D341Med (cell line): ENCODE measurements at regions not wholly inside any gene's neighbourhood (a gene's known extent, or its start where the extent isn't known, plus 50 kb on each side); places are given as distances from the start of the nearest gene placed in this dataset.
"Not testable (repeated sequence)": the region's sequence is repeated elsewhere in the genome, so short reads cannot be mapped to it uniquely, and the experiment has no call there.

ENCODE experiments used
- DNase-seq: peaks from one replicate; pipeline ENCODE4 v3.0.0; 2012; ENCODE audit warnings: low spot score

- DNase-seq = not testable (repeated sequence)
These were observed 612.1 kb upstream of the ADGRB3 start for GRCh38 chr6:68022968-68023367.

GRCh38 chr6:68013780-68014515, 621.1 kb upstream of the ADGRB3 start:
- DNase-seq = no peak

- no peak for DNase-seq
These were observed 622.3 kb upstream of the ADGRB3 start for GRCh38 chr6:68012822-68013221.

- DNase-seq = no peak
These were observed 624.1 kb upstream of the ADGRB3 start for GRCh38 chr6:68010936-68011335.

GRCh38 chr6:68008445-68008844, 626.6 kb upstream of the ADGRB3 start:
- DNase-seq = no peak

- DNase-seq = no peak
These were observed 627.4 kb upstream of the ADGRB3 start for GRCh38 chr6:68007717-68008116.

GRCh38 chr6:67986694-67987232, 648.3 kb upstream of the ADGRB3 start:
- DNase-seq = no peak

GRCh38 chr6:67976486-67976885, 658.6 kb upstream of the ADGRB3 start:
- no peak for DNase-seq

GRCh38 chr6:67974931-67975330, 660.2 kb upstream of the ADGRB3 start:
- DNase-seq = no peak

- DNase-seq = no peak
These were observed 663.3 kb upstream of the ADGRB3 start for GRCh38 chr6:67971812-67972211.

GRCh38 chr6:67966830-67967229, 668.3 kb upstream of the ADGRB3 start:
- DNase-seq = no peak

- no peak for DNase-seq
These were observed 678.7 kb upstream of the ADGRB3 start for GRCh38 chr6:67956352-67956751.

GRCh38 chr6:67952948-67953347, 682.1 kb upstream of the ADGRB3 start:
- DNase-seq = no peak

GRCh38 chr6:67952121-67952520, 683.0 kb upstream of the ADGRB3 start:
- DNase-seq = no peak

GRCh38 chr6:67947762-67948161, 687.3 kb upstream of the ADGRB3 start:
- DNase-seq = not testable (repeated sequence)

GRCh38 chr6:67935976-67936477, 699.1 kb upstream of the ADGRB3 start:
- DNase-seq = no peak

GRCh38 chr6:67933278-67933677, 701.8 kb upstream of the ADGRB3 start:
- DNase-seq = peak; percentile 18

GRCh38 chr6:67922588-67922987, 712.5 kb upstream of the ADGRB3 start:
- not testable (repeated sequence) for DNase-seq

GRCh38 chr6:67920040-67920439, 715.0 kb upstream of the ADGRB3 start:
- DNase-seq = not testable (repeated sequence)

GRCh38 chr6:67916399-67916798, 718.7 kb upstream of the ADGRB3 start:
- DNase-seq = no peak

- no peak for DNase-seq
These were observed 720.7 kb upstream of the ADGRB3 start for GRCh38 chr6:67914419-67914818.

- no peak for DNase-seq
These were observed 725.7 kb upstream of the ADGRB3 start for GRCh38 chr6:67909354-67909753.

- no peak for DNase-seq
These were observed 726.7 kb upstream of the ADGRB3 start for GRCh38 chr6:67908379-67908778.

- DNase-seq = not testable (repeated sequence)
These were observed 730.3 kb upstream of the ADGRB3 start for GRCh38 chr6:67904735-67905134.
